IMR-90 (cell line): ENCODE measurements at regions not wholly inside any gene's neighbourhood (a gene's known extent, or its start where the extent isn't known, plus 50 kb on each side); places are given as distances from the start of the nearest gene placed in this dataset.

ENCODE experiments used
- ATAC-seq: fragments of 200-7000 bp; cut with Tn5 transposase; 2 replicates; pipeline ENCODE4 v1.9.1; 2020; ENCODE audit warnings: low read depth, mild to moderate bottlenecking, moderate library complexity
- BruUV-seq: library from RNA; stranded (reverse); fragments of 400-500 nt; replicated peaks from 2 replicates; lab custom pipeline; 2021; lab: Mats Ljungman, UMichigan
- CTCF ChIA-PET: fragments of 300-600 bp; formaldehyde crosslinking; extraction: SDS; loops from one replicate; lab custom pipeline; 2021; ENCODE audit warnings: antibody characterized with exemption; lab: Yijun Ruan, JAX
- POLR2A ChIA-PET: fragments of 300-600 bp; sonication (Branson Sonifier 250); formaldehyde crosslinking; loops from one replicate; lab custom pipeline; 2022; ENCODE audit warnings: antibody characterized with exemption; ENCODE audit not compliant: unreplicated experiment; lab: Charles Lee
- DNase-seq: peaks from one replicate; pipeline ENCODE4 v3.0.0; 2013
- H2AFZ ChIP-seq: replicated peaks from 2 replicates; pipeline ENCODE3; 2013; ENCODE audit warnings: low read length, mild to moderate bottlenecking; ENCODE audit not compliant: poor library complexity
- H2AK5ac ChIP-seq: 2 replicates; pipeline ENCODE4 v1.6.1; 2013; ENCODE audit warnings: low read depth, low read length, inconsistent platforms
- H2AK9ac ChIP-seq: replicated peaks from 2 replicates; pipeline ENCODE3; 2013; ENCODE audit warnings: mild to moderate bottlenecking, low read depth, low read length, moderate library complexity; ENCODE audit not compliant: poor library complexity
- H2BK120ac ChIP-seq: 2 replicates; pipeline ENCODE4 v1.6.1; 2013; ENCODE audit warnings: low read depth, low read length, inconsistent platforms
- H2BK15ac ChIP-seq: 3 replicates; pipeline ENCODE4 v1.6.1; 2013; ENCODE audit warnings: low read depth, low read length, inconsistent platforms
- H2BK20ac ChIP-seq: 2 replicates; pipeline ENCODE4 v1.6.1; 2013; ENCODE audit warnings: low read depth, mild to moderate bottlenecking, inconsistent platforms, low read length, moderate library complexity
- H2BK5ac ChIP-seq: 2 replicates; pipeline ENCODE4 v1.6.1; 2013; ENCODE audit warnings: mild to moderate bottlenecking, low read depth, low read length, inconsistent platforms; ENCODE audit not compliant: poor library complexity, severe bottlenecking
- H3K14ac ChIP-seq: replicated peaks from 2 replicates; pipeline ENCODE4 v1.6.1; 2013; ENCODE audit warnings: low read depth, low read length, inconsistent platforms
- H3K18ac ChIP-seq: 2 replicates; pipeline ENCODE4 v1.6.1; 2013; ENCODE audit warnings: low read depth, low read length, control low read depth
- H3K23ac ChIP-seq: 2 replicates; pipeline ENCODE4 v1.6.1; 2013; ENCODE audit warnings: low read depth, low read length, inconsistent platforms
- H3K27ac ChIP-seq: 2 replicates; pipeline ENCODE4 v1.5.1; 2013; ENCODE audit warnings: mild to moderate bottlenecking, control low read depth, low read length; ENCODE audit not compliant: insufficient read depth
- H3K27me3 ChIP-seq: 2 replicates; pipeline ENCODE4 v1.6.1; 2013; ENCODE audit warnings: low read length; ENCODE audit not compliant: control insufficient read depth, insufficient read depth
- H3K36me3 ChIP-seq: 2 replicates; pipeline ENCODE4 v1.6.1; 2013; ENCODE audit warnings: low read length, mixed read lengths; ENCODE audit not compliant: control insufficient read depth, insufficient read depth
- H3K4ac ChIP-seq: 2 replicates; pipeline ENCODE4 v1.6.1; 2013; ENCODE audit warnings: low read depth, low read length, inconsistent platforms
- H3K4me1 ChIP-seq: 2 replicates; pipeline ENCODE4 v1.6.1; 2013; ENCODE audit warnings: low read length, mixed read lengths; ENCODE audit not compliant: control insufficient read depth, insufficient read depth
- H3K4me2 ChIP-seq: 2 replicates; pipeline ENCODE4 v1.6.1; 2013; ENCODE audit warnings: low read depth, mild to moderate bottlenecking, control low read depth, low read length, moderate library complexity
- H3K4me3 ChIP-seq: 2 replicates; pipeline ENCODE4 v1.5.1; 2013; ENCODE audit warnings: low read depth, mild to moderate bottlenecking, control low read depth, low read length, moderate library complexity; ENCODE audit not compliant: insufficient read depth
- H3K56ac ChIP-seq: 2 replicates; pipeline ENCODE4 v1.6.1; 2013; ENCODE audit warnings: low read length, inconsistent platforms; ENCODE audit not compliant: insufficient read depth; ENCODE audit errors: extremely low read depth
- H3K79me1 ChIP-seq, 2 experiments: 2 replicates each; pipeline ENCODE4 v1.6.1; 2013; ENCODE audit warnings: low read length in 2 of 2, inconsistent platforms in 1 of 2, low read depth in 1 of 2
- H3K9ac ChIP-seq: 2 replicates; pipeline ENCODE4 v1.6.1; 2013; ENCODE audit warnings: low read depth, low read length, control low read depth
- H3K9me1 ChIP-seq: 2 replicates; pipeline ENCODE4 v1.6.1; 2013; ENCODE audit warnings: low read length, inconsistent platforms; ENCODE audit not compliant: insufficient read depth
- H3K9me3 ChIP-seq: 2 replicates; pipeline ENCODE4 v1.6.1; 2013; ENCODE audit warnings: low read length; ENCODE audit not compliant: control insufficient read depth, insufficient read depth
- H4K20me1 ChIP-seq: 2 replicates; pipeline ENCODE4 v1.6.1; 2013; ENCODE audit warnings: low read length, inconsistent platforms; ENCODE audit not compliant: insufficient read depth
- H4K5ac ChIP-seq: 2 replicates; pipeline ENCODE4 v1.6.1; 2013; ENCODE audit warnings: mild to moderate bottlenecking, low read depth, low read length, control low read depth
- H4K8ac ChIP-seq, 2 experiments: 2 replicates each; pipeline ENCODE4 v1.6.1; 2013; ENCODE audit warnings: low read depth in 2 of 2, low read length in 2 of 2, control low read depth in 1 of 2, inconsistent platforms in 1 of 2
- H4K91ac ChIP-seq: 2 replicates; pipeline ENCODE4 v1.6.1; 2013; ENCODE audit warnings: low read depth, low read length, inconsistent platforms; ENCODE audit not compliant: insufficient read depth
- BHLHE40 ChIP-seq: fragments of 150-350 bp; IDR thresholded peaks from 2 replicates; pipeline ENCODE4 v1.6.1; 2016; ENCODE audit warnings: mild to moderate bottlenecking, low read depth, low read length
- CEBPB ChIP-seq: IDR thresholded peaks from 2 replicates; pipeline ENCODE4 v1.6.1; 2012; ENCODE audit warnings: low read depth, low read length, improper control_type of control experiment
- CHD1 ChIP-seq: IDR thresholded peaks from 2 replicates; pipeline ENCODE4 v1.6.1; 2012; ENCODE audit warnings: low read depth, low read length, improper control_type of control experiment
- FOS ChIP-seq: fragments of 150-350 bp; IDR thresholded peaks from 2 replicates; pipeline ENCODE4 v1.6.1; 2016; ENCODE audit warnings: low read depth, low read length
- MAFK ChIP-seq: IDR thresholded peaks from 2 replicates; pipeline ENCODE4 v1.6.1; 2012; ENCODE audit warnings: low read depth, low read length, improper control_type of control experiment
- MAZ ChIP-seq: IDR thresholded peaks from 2 replicates; pipeline ENCODE4 v1.6.1; 2012; ENCODE audit warnings: low read depth, mild to moderate bottlenecking, low read length, improper control_type of control experiment, moderate library complexity, borderline replicate concordance
- MXI1 ChIP-seq: IDR thresholded peaks from 2 replicates; pipeline ENCODE4 v1.6.1; 2012; ENCODE audit warnings: low read depth, mild to moderate bottlenecking, low read length, moderate library complexity, borderline replicate concordance
- NFE2L2 ChIP-seq: fragments of 150-350 bp; IDR thresholded peaks from 2 replicates; pipeline ENCODE4 v1.6.1; 2016; ENCODE audit warnings: low read depth, mild to moderate bottlenecking, low read length
- POLR2A ChIP-seq: IDR thresholded peaks from 2 replicates; pipeline ENCODE4 v1.6.1; 2012; ENCODE audit warnings: mild to moderate bottlenecking, low read depth, low read length
- RAD21 ChIP-seq: IDR thresholded peaks from 2 replicates; pipeline ENCODE4 v1.6.1; 2012; ENCODE audit warnings: low read length, improper control_type of control experiment
- RCOR1 ChIP-seq: IDR thresholded peaks from 2 replicates; pipeline ENCODE4 v1.6.1; 2012; ENCODE audit warnings: mild to moderate bottlenecking, low read length, improper control_type of control experiment; ENCODE audit not compliant: insufficient replicate concordance
- RFX5 ChIP-seq: IDR thresholded peaks from 2 replicates; pipeline ENCODE4 v1.8.0; 2012; ENCODE audit warnings: low read depth, mild to moderate bottlenecking, low read length, moderate library complexity
- SMC3 ChIP-seq: fragments of 150-350 bp; IDR thresholded peaks from 2 replicates; pipeline ENCODE4 v1.6.1; 2016; ENCODE audit warnings: low read depth, mild to moderate bottlenecking, antibody characterized with exemption, low read length, moderate library complexity
- USF2 ChIP-seq: fragments of 150-350 bp; IDR thresholded peaks from 2 replicates; pipeline ENCODE4 v1.6.1; 2017; ENCODE audit warnings: mild to moderate bottlenecking, antibody characterized with exemption, low read length, low read depth
- WGBS, 2 experiments: methylation state at CpG; one replicate each; pipeline versions ENCODE4 v1.1.5 to v1.1.7; 2013; ENCODE audit warnings: missing lambda C conversion rate in 2 of 2; ENCODE audit not compliant: insufficient read length in 1 of 2; ENCODE audit errors: extremely low coverage in 2 of 2; 5-methylcytosine and 5-hydroxymethylcytosine counted together
- dilution Hi-C: fragments of 300-500 bp; cut with HindIII; formaldehyde crosslinking; loops from one replicate; pipeline ENCODE4 v1.14.3; 2018; ENCODE audit warnings: low sequenced_read_pairs; ENCODE audit not compliant: unreplicated experiment
- in situ Hi-C: fragments of 300-500 bp; cut with MboI; formaldehyde crosslinking; loops from 3 replicates; pipeline ENCODE4 v1.14.3; 2019; ENCODE audit warnings: low sequenced_read_pairs, inconsistent platforms, mixed read lengths
- intact Hi-C: fragments of 100-400 bp; cut with micrococcal nuclease; formaldehyde crosslinking; loops from 2 replicates; pipeline ENCODE4 v1.10.0; 2022
- TF ChIP-seq, protein P1 (sequence below): conservative IDR thresholded peaks from 2 replicates; pipeline ENCODE4 v1.5.1; 2012; ENCODE audit warnings: mild to moderate bottlenecking, low read depth, low read length, improper control_type of control experiment
- TF ChIP-seq, protein P2 (sequence below): fragments of 150-350 bp; IDR thresholded peaks from 2 replicates; pipeline ENCODE4 v1.6.1; 2016; ENCODE audit warnings: low read depth, mild to moderate bottlenecking, low read length, moderate library complexity, borderline replicate concordance

DNA sequence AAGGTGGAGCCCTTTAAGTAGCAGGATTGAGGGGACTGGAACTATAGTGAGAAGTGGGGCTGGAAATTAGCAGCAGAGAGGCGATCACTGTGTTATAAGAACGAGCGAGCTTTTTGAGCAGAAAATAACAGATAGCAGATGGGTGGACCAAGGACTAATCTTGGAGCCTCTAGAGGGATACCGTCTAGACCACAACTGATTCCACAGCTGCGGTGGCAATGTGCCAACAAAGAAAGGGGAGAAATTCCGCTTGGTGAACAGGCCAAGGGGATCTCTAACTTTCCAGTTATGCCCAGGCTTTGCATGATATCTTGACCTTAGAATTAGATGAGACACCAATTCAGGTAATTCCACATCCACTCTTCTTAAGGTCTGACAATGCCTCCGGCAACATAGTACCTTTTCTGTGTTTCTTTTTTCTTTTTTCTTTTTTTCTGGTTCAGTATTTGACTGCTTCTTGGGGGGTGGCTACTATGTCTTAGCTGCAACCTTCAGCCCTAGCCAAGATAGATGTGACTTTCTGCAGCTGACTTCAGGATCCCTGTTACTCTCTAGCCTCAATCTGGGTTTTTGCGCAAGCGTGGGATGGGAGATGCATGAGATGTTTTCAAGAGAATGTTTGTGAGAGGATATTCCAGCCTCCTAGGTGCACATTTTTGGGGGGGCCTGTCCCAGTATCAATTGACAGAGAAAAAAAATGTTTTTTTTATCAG lies 143.4 kb upstream of the CPSF6 start:
- no peaks in the 10 kb centered on the region for H3K36me3 ChIP-seq
- H3K14ac ChIP-seq, result no peak overlapping the region
- no peak overlapping the region for H4K5ac ChIP-seq
- H3K27me3 ChIP-seq, result peaks cover 11% of the 10 kb centered on the region
- ATAC-seq (no peak), DNase-seq (no peak)
- no peak overlapping the region for H2AK5ac ChIP-seq
- no peak overlapping the region for H3K4ac ChIP-seq
- in situ Hi-C loops, result no loop called here
- no peaks in the 10 kb centered on the region for H4K20me1 ChIP-seq
- no peak overlapping the region for H3K27ac ChIP-seq
- no TSS peak for BruUV-seq
- intact Hi-C loops, result no loop called here
- no peaks in the 10 kb centered on the region for H3K79me1 ChIP-seq
- POLR2A ChIA-PET, result no interaction called here
- H3K9me1 ChIP-seq, result no peaks in the 10 kb centered on the region
- no peak overlapping the region for H3K9ac ChIP-seq
- no peak overlapping the region for H2BK5ac ChIP-seq
- no peak overlapping the region for H2BK120ac ChIP-seq
- H4K8ac ChIP-seq, result no peak overlapping the region
- no peak overlapping the region for H2AFZ ChIP-seq
- no peaks in the 10 kb centered on the region for H3K9me3 ChIP-seq
- CTCF ChIA-PET, result no interaction called here
- H3K4me3 ChIP-seq, result no peak overlapping the region
- H3K23ac ChIP-seq, result no peak overlapping the region
- H2BK15ac ChIP-seq, result no peak overlapping the region
- TF ChIP-seq USF2 (no peak), NFE2L2 (no peak), RAD21 (no peak), MAFK (no peak), RCOR1 (no peak), MXI1 (no peak), MAZ (no peak), FOS (no peak), RFX5 (no peak), CHD1 (no peak), SMC3 (no peak), BHLHE40 (no peak), POLR2A (no peak), CEBPB (no peak)
- TF ChIP-seq, protein P1, sequence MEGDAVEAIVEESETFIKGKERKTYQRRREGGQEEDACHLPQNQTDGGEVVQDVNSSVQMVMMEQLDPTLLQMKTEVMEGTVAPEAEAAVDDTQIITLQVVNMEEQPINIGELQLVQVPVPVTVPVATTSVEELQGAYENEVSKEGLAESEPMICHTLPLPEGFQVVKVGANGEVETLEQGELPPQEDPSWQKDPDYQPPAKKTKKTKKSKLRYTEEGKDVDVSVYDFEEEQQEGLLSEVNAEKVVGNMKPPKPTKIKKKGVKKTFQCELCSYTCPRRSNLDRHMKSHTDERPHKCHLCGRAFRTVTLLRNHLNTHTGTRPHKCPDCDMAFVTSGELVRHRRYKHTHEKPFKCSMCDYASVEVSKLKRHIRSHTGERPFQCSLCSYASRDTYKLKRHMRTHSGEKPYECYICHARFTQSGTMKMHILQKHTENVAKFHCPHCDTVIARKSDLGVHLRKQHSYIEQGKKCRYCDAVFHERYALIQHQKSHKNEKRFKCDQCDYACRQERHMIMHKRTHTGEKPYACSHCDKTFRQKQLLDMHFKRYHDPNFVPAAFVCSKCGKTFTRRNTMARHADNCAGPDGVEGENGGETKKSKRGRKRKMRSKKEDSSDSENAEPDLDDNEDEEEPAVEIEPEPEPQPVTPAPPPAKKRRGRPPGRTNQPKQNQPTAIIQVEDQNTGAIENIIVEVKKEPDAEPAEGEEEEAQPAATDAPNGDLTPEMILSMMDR, result no peak
- TF ChIP-seq, protein P2, sequence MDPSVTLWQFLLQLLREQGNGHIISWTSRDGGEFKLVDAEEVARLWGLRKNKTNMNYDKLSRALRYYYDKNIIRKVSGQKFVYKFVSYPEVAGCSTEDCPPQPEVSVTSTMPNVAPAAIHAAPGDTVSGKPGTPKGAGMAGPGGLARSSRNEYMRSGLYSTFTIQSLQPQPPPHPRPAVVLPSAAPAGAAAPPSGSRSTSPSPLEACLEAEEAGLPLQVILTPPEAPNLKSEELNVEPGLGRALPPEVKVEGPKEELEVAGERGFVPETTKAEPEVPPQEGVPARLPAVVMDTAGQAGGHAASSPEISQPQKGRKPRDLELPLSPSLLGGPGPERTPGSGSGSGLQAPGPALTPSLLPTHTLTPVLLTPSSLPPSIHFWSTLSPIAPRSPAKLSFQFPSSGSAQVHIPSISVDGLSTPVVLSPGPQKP, result no peak
- H3K4me2 ChIP-seq, result no peak overlapping the region
- H2AK9ac ChIP-seq, result no peak overlapping the region
- WGBS, 2 experiments, result 25% methylated on average over 3 of the region's 9 CpGs; no CpG with 5 or more reads in 1 of the 2 experiments
- no peaks in the 10 kb centered on the region for H3K4me1 ChIP-seq
- no peak overlapping the region for H4K91ac ChIP-seq
- no peak overlapping the region for H3K18ac ChIP-seq
- dilution Hi-C loops, result no loop called here
- no peak overlapping the region for H3K56ac ChIP-seq
- no peak overlapping the region for H2BK20ac ChIP-seq
